Smooth muscle cell (in vitro differentiated cells): ENCODE measurements at regions not wholly inside any gene's neighbourhood (a gene's known extent, or its start where the extent isn't known, plus 50 kb on each side); places are given as distances from the start of the nearest gene placed in this dataset.

Experiments used
- DNase-seq: peaks from one replicate; lab custom pipeline; 2025; ENCODE audit not compliant: unreplicated experiment; lab: John Stamatoyannopoulos, UW
- H2AFZ ChIP-seq: fragments of 200-600 bp; sonication (generic); 2 replicates; pipeline ENCODE4 v1.6.0; 2016; ENCODE audit warnings: antibody characterized with exemption, low read depth, mild to moderate bottlenecking
- H3F3A ChIP-seq: fragments of 200-600 bp; sonication (generic); 2 replicates; pipeline ENCODE4 v1.6.0; 2017; ENCODE audit warnings: antibody characterized with exemption, low read depth
- H3K27ac ChIP-seq: fragments of 200-600 bp; sonication (generic); 2 replicates; pipeline ENCODE4 v1.5.1; 2016; ENCODE audit warnings: low read depth, mild to moderate bottlenecking
- H3K27me3 ChIP-seq: fragments of 200-600 bp; sonication (generic); 2 replicates; pipeline ENCODE4 v1.6.1; 2016; ENCODE audit warnings: low read depth, mild to moderate bottlenecking
- H3K36me3 ChIP-seq: fragments of 200-600 bp; sonication (generic); 2 replicates; pipeline ENCODE4 v1.5.1; 2016; ENCODE audit warnings: low read depth
- H3K4me1 ChIP-seq: fragments of 200-600 bp; sonication (generic); 2 replicates; pipeline ENCODE4 v1.5.1; 2016; ENCODE audit warnings: low read depth
- H3K4me2 ChIP-seq: fragments of 200-600 bp; sonication (generic); 2 replicates; pipeline ENCODE4 v1.6.0; 2016; ENCODE audit warnings: mild to moderate bottlenecking
- H3K4me3 ChIP-seq: fragments of 200-600 bp; sonication (generic); 2 replicates; pipeline ENCODE4 v1.5.1; 2016; ENCODE audit warnings: mild to moderate bottlenecking
- H3K79me2 ChIP-seq: fragments of 200-600 bp; sonication (generic); 2 replicates; pipeline ENCODE4 v1.6.0; 2016; ENCODE audit warnings: low read depth, mild to moderate bottlenecking
- H3K9ac ChIP-seq: fragments of 200-600 bp; sonication (generic); 2 replicates; pipeline ENCODE4 v1.6.0; 2016; ENCODE audit warnings: low read depth
- H3K9me3 ChIP-seq: fragments of 200-600 bp; sonication (generic); replicated peaks from 2 replicates; pipeline ENCODE4 v1.5.1; 2016; ENCODE audit warnings: low read depth
- H4K20me1 ChIP-seq: fragments of 200-600 bp; sonication (generic); 2 replicates; pipeline ENCODE4 v1.6.0; 2016; ENCODE audit warnings: low read depth
- WGBS: methylation state at CpG from one replicate; pipeline ENCODE4 v1.1.7; 2016; ENCODE audit warnings: low lambda C conversion rate; 5-methylcytosine and 5-hydroxymethylcytosine counted together
- TF ChIP-seq, protein P1 (sequence below): fragments of 200-600 bp; sonication (generic); IDR thresholded peaks from 2 replicates; pipeline ENCODE4 v1.5.1; 2017; ENCODE audit warnings: borderline replicate concordance, mild to moderate bottlenecking, antibody characterized with exemption; ENCODE audit not compliant: insufficient read depth, poor library complexity, severe bottlenecking

- no peaks in the 10 kb centered on the region for H3K9me3 ChIP-seq
- H4K20me1 ChIP-seq: no peaks in the 10 kb centered on the region
- H3F3A ChIP-seq: no peaks in the 10 kb centered on the region
- DNase-seq: no peak
- H3K79me2 ChIP-seq: no peaks in the 10 kb centered on the region
- TF ChIP-seq, protein P1, sequence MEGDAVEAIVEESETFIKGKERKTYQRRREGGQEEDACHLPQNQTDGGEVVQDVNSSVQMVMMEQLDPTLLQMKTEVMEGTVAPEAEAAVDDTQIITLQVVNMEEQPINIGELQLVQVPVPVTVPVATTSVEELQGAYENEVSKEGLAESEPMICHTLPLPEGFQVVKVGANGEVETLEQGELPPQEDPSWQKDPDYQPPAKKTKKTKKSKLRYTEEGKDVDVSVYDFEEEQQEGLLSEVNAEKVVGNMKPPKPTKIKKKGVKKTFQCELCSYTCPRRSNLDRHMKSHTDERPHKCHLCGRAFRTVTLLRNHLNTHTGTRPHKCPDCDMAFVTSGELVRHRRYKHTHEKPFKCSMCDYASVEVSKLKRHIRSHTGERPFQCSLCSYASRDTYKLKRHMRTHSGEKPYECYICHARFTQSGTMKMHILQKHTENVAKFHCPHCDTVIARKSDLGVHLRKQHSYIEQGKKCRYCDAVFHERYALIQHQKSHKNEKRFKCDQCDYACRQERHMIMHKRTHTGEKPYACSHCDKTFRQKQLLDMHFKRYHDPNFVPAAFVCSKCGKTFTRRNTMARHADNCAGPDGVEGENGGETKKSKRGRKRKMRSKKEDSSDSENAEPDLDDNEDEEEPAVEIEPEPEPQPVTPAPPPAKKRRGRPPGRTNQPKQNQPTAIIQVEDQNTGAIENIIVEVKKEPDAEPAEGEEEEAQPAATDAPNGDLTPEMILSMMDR: no peak
- no peak overlapping the region for H3K4me2 ChIP-seq
- H3K9ac ChIP-seq: no peak overlapping the region
- no peaks in the 10 kb centered on the region for H3K27me3 ChIP-seq
- no peaks in the 10 kb centered on the region for H3K36me3 ChIP-seq
- no peaks in the 10 kb centered on the region for H3K4me1 ChIP-seq
- H3K27ac ChIP-seq: no peak overlapping the region
- H2AFZ ChIP-seq: no peak overlapping the region
- no peak overlapping the region for H3K4me3 ChIP-seq
- WGBS: 90% methylated on average over 6 of the region's 6 CpGs
These were observed 153.3 kb upstream of the VRK2 start for GRCh38 chr2:57893347-57893746.

DNA sequence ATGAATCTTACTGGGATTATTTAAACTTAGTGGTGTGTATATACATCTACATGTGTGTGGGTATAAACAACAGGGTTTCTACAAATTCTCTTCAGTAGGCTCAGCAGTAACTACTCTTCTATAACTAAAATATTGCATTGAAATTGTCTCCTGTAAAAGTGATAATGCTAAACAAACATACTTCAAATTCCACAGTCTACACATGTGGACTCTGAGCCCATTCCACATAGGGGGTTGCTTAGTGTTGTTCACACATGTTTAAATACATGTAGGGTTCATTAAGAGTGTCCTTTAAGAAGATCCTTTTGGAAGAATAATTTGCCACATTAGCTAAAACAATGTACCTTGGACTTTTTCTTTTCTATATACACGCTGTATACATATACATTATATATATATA is 152.8 kb upstream of the VRK2 start:
- H3K27ac ChIP-seq: no peak overlapping the region
- DNase-seq: no peak
- no peaks in the 10 kb centered on the region for H3F3A ChIP-seq
- H3K9ac ChIP-seq: no peak overlapping the region
- H3K4me3 ChIP-seq: no peak overlapping the region
- H3K4me2 ChIP-seq: no peak overlapping the region
- TF ChIP-seq, protein P1: no peak
- no peaks in the 10 kb centered on the region for H3K9me3 ChIP-seq
- no peaks in the 10 kb centered on the region for H3K27me3 ChIP-seq
- no peaks in the 10 kb centered on the region for H4K20me1 ChIP-seq
- H3K79me2 ChIP-seq: no peaks in the 10 kb centered on the region
- no peak overlapping the region for H2AFZ ChIP-seq
- H3K36me3 ChIP-seq: no peaks in the 10 kb centered on the region
- no peaks in the 10 kb centered on the region for H3K4me1 ChIP-seq
- 90% methylated on average over 1 of the region's 1 CpG for WGBS

DNA sequence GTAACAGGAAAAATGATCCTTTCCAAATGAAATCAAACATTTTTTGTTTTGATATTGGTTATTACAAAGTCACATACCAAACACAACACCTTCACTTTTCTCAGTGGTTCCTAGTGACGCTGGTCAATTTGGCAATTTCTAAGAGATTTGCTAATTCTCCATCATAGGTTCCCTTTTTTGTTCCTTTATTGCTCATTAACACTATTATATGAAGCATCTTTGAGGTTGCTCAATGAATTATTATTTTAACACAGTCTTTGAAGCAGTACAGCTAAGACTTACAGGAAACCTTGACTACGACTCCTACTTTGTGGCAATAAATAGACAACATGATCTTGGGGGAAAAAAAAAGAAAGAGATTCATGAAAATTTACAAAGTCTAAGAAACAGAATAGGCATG is 152.2 kb upstream of the VRK2 start:
- no peaks in the 10 kb centered on the region for H3K4me1 ChIP-seq
- no peaks in the 10 kb centered on the region for H3K27me3 ChIP-seq
- TF ChIP-seq, protein P1: no peak
- no peak for DNase-seq
- H3K4me3 ChIP-seq: no peak overlapping the region
- no peaks in the 10 kb centered on the region for H3K36me3 ChIP-seq
- no peak overlapping the region for H3K27ac ChIP-seq
- H4K20me1 ChIP-seq: no peaks in the 10 kb centered on the region
- H3K4me2 ChIP-seq: no peak overlapping the region
- H3K9me3 ChIP-seq: no peaks in the 10 kb centered on the region
- no peak overlapping the region for H2AFZ ChIP-seq
- no peaks in the 10 kb centered on the region for H3F3A ChIP-seq
- H3K79me2 ChIP-seq: no peaks in the 10 kb centered on the region
- H3K9ac ChIP-seq: no peak overlapping the region
- 88% methylated on average over 2 of the region's 2 CpGs for WGBS

DNA sequence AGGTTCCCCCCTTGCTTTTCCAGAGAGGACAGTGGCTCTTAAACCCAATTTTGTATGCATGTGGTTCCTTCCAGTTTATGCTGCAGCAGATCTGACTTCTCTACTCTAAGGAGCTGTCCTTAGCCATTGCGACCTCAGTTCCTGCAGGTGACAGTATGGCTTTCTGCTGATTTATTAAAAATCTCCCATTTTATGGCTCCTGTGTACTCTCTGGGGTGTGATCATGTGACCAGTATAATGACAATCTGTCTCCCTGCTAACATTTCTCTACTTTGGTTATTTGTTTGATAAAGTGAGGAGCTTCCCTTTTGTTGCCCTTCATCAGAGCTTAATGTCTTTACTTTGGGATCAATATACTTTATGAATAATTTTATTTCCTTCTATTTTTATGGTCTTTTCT is 148.7 kb upstream of the VRK2 start:
- no peaks in the 10 kb centered on the region for H4K20me1 ChIP-seq
- no peaks in the 10 kb centered on the region for H3K9me3 ChIP-seq
- H3K79me2 ChIP-seq: no peaks in the 10 kb centered on the region
- no peak overlapping the region for H3K4me3 ChIP-seq
- TF ChIP-seq, protein P1: no peak
- no peak overlapping the region for H2AFZ ChIP-seq
- no peak overlapping the region for H3K9ac ChIP-seq
- WGBS: 89% methylated on average over 1 of the region's 1 CpG
- H3K36me3 ChIP-seq: no peaks in the 10 kb centered on the region
- H3K27ac ChIP-seq: no peak overlapping the region
- no peaks in the 10 kb centered on the region for H3K4me1 ChIP-seq
- H3K4me2 ChIP-seq: no peak overlapping the region
- H3F3A ChIP-seq: no peaks in the 10 kb centered on the region
- H3K27me3 ChIP-seq: no peaks in the 10 kb centered on the region
- no peak for DNase-seq
